ENCODE measurements at regions not wholly inside any gene's neighbourhood (a gene's known extent, or its start where the extent isn't known, plus 50 kb on each side); places are given as distances from the start of the nearest gene placed in this dataset.

DNA sequence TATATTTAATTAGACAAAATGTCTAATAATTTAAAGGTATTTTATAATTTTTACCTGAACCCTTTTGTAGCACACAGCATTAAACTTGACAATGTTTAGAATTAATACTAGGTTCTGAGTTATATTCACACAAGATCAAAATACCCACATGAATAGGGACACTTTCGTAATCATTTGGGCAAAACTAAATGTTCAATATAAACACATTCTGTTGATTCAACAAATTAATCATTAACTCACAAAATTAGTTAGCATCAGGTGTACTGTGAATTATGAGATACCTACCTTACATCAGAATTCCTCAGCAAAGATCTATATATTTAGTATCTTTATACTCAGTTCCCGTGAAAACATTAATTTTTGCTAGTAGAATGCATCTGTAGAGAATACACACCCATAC, 481.5 kb upstream of the MANEA start:
- Histone ChIP-seq H3K4me1 (ENCODE audit: control insufficient read depth, insufficient read depth, low read length) (no peaks in the 10 kb centered on the region), H3K27ac (ENCODE audit: low read length) (no peak overlapping the region), H3K9me3 (ENCODE audit: control insufficient read depth, low read depth, low read length) (no peaks in the 10 kb centered on the region), H3K36me3 (ENCODE audit: control insufficient read depth, insufficient read depth, low read length) (no peaks in the 10 kb centered on the region), H3K27me3 (ENCODE audit: control insufficient read depth, insufficient read depth, low read length) (no peaks in the 10 kb centered on the region), H3K4me3 (ENCODE audit: low read length) (no peak overlapping the region)
- no CpG with 5 or more reads among the region's 2 CpGs for WGBS (ENCODE audit: insufficient coverage, low lambda C conversion rate)
- DNase-seq = no peak

DNA sequence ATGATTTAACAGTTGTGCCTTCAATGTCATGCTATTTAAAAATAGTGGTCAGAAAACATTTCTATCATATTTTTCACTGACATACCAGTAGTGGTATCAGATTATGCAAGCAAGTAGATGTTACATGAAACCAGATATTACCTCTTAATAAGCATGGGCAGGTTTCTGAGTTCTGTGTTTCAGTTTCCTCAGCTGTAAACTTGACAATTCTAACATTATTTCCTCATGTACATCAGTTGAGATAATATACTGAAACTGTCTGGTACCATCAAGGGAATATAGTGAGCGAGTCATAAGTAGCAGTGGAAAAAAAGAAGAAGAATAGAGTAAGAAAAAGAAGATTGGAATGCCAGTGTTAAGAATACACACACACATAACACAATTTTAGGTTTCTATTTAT, 477.9 kb upstream of the MANEA start:
- Histone ChIP-seq H3K27ac (ENCODE audit: low read length) (no peak overlapping the region), H3K4me3 (ENCODE audit: low read length) (no peak overlapping the region), H3K4me1 (ENCODE audit: control insufficient read depth, insufficient read depth, low read length) (no peaks in the 10 kb centered on the region), H3K36me3 (ENCODE audit: control insufficient read depth, insufficient read depth, low read length) (no peaks in the 10 kb centered on the region), H3K9me3 (ENCODE audit: control insufficient read depth, low read depth, low read length) (no peaks in the 10 kb centered on the region), H3K27me3 (ENCODE audit: control insufficient read depth, insufficient read depth, low read length) (no peaks in the 10 kb centered on the region)
- DNase-seq = no peak
- WGBS (ENCODE audit: insufficient coverage, low lambda C conversion rate) = 78% methylated on average over 1 of the region's 1 CpG

DNA sequence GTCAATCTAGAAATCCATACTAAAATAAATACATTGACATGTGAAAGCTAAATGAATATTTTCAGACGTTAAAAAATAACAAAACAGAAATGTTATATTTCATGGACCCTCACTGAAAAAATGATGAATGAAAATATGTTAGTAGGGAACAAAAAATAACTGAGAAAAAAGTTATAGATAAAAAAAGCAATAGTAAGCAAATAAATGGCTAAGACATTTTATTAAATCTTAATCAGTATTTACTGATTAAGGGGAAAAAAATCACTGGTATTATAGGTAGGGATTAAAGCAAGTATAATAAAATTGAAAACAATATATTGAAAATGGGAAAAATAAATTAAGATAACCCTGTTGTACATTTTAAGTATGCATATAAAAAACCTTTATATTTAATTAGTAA, 468.1 kb upstream of the MANEA start:
- no peaks in the 10 kb centered on the region for H3K9me3 ChIP-seq (ENCODE audit: control insufficient read depth, low read depth, low read length)
- H3K36me3 ChIP-seq (ENCODE audit: control insufficient read depth, insufficient read depth, low read length) = no peaks in the 10 kb centered on the region
- WGBS (ENCODE audit: insufficient coverage, low lambda C conversion rate) = 83% methylated on average over 1 of the region's 1 CpG
- DNase-seq = no peak
- H3K27ac ChIP-seq (ENCODE audit: low read length) = no peak overlapping the region
- no peaks in the 10 kb centered on the region for H3K27me3 ChIP-seq (ENCODE audit: control insufficient read depth, insufficient read depth, low read length)
- no peaks in the 10 kb centered on the region for H3K4me1 ChIP-seq (ENCODE audit: control insufficient read depth, insufficient read depth, low read length)
- no peak overlapping the region for H3K4me3 ChIP-seq (ENCODE audit: low read length)

DNA sequence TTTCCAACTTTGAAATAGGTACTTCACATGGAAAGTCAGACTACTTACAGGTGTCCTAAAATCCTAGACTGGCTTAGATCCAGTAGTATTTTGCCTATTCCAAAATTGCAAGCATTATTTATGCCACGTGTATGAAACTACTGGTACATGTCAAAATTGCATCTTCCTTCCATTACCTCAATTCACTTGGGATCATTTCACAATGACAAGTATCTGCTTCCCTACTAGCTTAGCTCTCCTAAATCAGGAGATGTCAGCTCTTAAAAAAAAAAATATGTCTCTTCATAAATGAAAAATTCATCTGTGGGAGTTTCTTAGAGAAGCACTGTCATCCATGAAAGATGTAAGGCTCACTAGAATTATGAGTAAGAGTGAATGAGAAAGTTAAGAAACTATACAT, 466.6 kb upstream of the MANEA start:
- no peaks in the 10 kb centered on the region for H3K27me3 ChIP-seq (ENCODE audit: control insufficient read depth, insufficient read depth, low read length)
- H3K36me3 ChIP-seq (ENCODE audit: control insufficient read depth, insufficient read depth, low read length) = no peaks in the 10 kb centered on the region
- H3K4me1 ChIP-seq (ENCODE audit: control insufficient read depth, insufficient read depth, low read length) = no peaks in the 10 kb centered on the region
- H3K9me3 ChIP-seq (ENCODE audit: control insufficient read depth, low read depth, low read length) = no peaks in the 10 kb centered on the region
- H3K27ac ChIP-seq (ENCODE audit: low read length) = no peak overlapping the region
- WGBS (ENCODE audit: insufficient coverage, low lambda C conversion rate) = no CpG with 5 or more reads among the region's 1 CpG
- no peak overlapping the region for H3K4me3 ChIP-seq (ENCODE audit: low read length)
- DNase-seq = no peak

DNA sequence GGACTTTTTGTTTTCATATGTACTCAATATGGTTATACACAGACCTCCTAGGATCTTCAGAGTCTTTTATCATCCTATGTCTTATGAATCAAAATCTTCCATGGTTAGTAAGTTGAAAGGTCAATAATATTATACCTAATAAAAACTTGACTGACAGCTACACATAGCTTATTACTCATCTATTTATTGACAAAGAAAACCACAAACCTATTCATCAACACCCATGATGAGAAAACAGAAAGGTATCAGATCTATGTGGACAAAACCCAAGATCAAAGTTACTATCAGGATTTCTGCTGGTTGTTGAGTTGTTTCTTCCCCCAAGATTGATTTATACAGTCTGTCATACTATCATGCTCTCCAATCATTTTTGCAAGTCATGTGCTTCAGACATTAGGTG, 460.1 kb upstream of the MANEA start:
- Histone ChIP-seq H3K27ac (ENCODE audit: low read length) (no peak overlapping the region), H3K4me3 (ENCODE audit: low read length) (no peak overlapping the region), H3K4me1 (ENCODE audit: control insufficient read depth, insufficient read depth, low read length) (no peaks in the 10 kb centered on the region), H3K9me3 (ENCODE audit: control insufficient read depth, low read depth, low read length) (no peaks in the 10 kb centered on the region), H3K36me3 (ENCODE audit: control insufficient read depth, insufficient read depth, low read length) (no peaks in the 10 kb centered on the region), H3K27me3 (ENCODE audit: control insufficient read depth, insufficient read depth, low read length) (no peaks in the 10 kb centered on the region)
- no peak for DNase-seq

DNA sequence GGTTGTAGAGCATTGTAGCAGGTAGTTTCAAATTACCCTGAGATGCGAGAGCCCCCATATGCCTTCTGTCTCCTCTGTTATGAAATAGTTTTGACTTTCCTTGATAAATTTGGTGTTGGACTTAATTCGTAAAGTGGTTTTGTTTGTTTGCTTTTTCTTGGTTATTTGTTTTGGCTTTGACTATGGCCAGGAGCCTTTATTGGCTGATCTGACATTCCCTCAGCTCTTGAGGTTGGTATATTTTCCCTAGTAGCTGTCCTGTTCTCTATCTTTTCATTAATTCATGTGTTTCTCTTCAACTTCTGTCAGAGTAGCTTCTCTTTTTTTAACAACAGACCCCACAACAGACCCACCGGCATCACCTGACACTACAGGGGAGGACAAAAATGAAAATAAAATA, 457.4 kb upstream of the MANEA start:
- no peaks in the 10 kb centered on the region for H3K36me3 ChIP-seq (ENCODE audit: control insufficient read depth, insufficient read depth, low read length)
- H3K27me3 ChIP-seq (ENCODE audit: control insufficient read depth, insufficient read depth, low read length) = no peaks in the 10 kb centered on the region
- H3K4me3 ChIP-seq (ENCODE audit: low read length) = no peak overlapping the region
- no peaks in the 10 kb centered on the region for H3K9me3 ChIP-seq (ENCODE audit: control insufficient read depth, low read depth, low read length)
- no peak for DNase-seq
- no peak overlapping the region for H3K27ac ChIP-seq (ENCODE audit: low read length)
- no peaks in the 10 kb centered on the region for H3K4me1 ChIP-seq (ENCODE audit: control insufficient read depth, insufficient read depth, low read length)
- 100% methylated on average over 1 of the region's 3 CpGs for WGBS (ENCODE audit: insufficient coverage, low lambda C conversion rate)

DNA sequence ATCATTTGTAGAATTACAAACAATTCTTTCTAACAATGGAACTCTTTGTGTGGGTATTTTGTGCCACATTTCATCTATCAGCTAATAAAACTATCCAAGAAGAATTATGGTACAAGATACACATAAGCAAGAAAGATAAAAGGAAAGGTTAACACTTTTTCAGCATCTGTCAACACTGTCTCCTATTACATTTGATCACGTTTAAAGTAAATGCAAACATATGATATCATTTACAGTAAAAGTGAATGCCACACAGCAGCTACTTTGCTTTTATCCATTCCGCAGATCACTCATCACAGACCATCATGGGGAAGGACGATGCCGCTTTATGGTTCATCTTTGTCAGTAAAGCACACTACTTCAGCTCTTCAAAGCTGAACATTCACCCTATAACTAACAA, 456.4 kb upstream of the MANEA start:
- Histone ChIP-seq H3K27ac (ENCODE audit: low read length) (no peak overlapping the region), H3K36me3 (ENCODE audit: control insufficient read depth, insufficient read depth, low read length) (no peaks in the 10 kb centered on the region), H3K4me3 (ENCODE audit: low read length) (no peak overlapping the region), H3K27me3 (ENCODE audit: control insufficient read depth, insufficient read depth, low read length) (no peaks in the 10 kb centered on the region), H3K4me1 (ENCODE audit: control insufficient read depth, insufficient read depth, low read length) (no peaks in the 10 kb centered on the region), H3K9me3 (ENCODE audit: control insufficient read depth, low read depth, low read length) (no peaks in the 10 kb centered on the region)
- WGBS (ENCODE audit: insufficient coverage, low lambda C conversion rate) = no CpG with 5 or more reads among the region's 4 CpGs
- no peak for DNase-seq

DNA sequence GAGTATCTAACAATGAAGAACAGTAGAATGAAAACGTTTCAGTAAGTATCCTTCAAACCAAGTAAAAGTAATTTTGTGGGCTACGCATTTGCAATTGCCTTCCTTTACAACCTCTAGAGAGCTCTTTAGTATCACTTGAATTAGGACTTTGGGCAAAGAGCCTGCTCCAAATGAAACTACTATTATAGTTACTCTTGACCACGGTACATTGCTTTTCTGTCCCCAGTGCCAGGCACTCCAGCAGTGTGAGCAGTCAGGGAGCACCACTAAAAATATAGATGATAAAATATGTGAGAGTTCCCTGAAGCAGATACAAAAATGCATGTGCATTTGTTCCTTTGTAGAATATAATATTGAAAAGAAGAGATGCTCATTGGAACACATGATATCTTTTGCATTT, 450.1 kb upstream of the MANEA start:
- no peaks in the 10 kb centered on the region for H3K36me3 ChIP-seq (ENCODE audit: control insufficient read depth, insufficient read depth, low read length)
- H3K4me1 ChIP-seq (ENCODE audit: control insufficient read depth, insufficient read depth, low read length) = no peaks in the 10 kb centered on the region
- no peaks in the 10 kb centered on the region for H3K27me3 ChIP-seq (ENCODE audit: control insufficient read depth, insufficient read depth, low read length)
- 100% methylated on average over 1 of the region's 3 CpGs for WGBS (ENCODE audit: insufficient coverage, low lambda C conversion rate)
- no peak overlapping the region for H3K4me3 ChIP-seq (ENCODE audit: low read length)
- DNase-seq = no peak
- no peak overlapping the region for H3K27ac ChIP-seq (ENCODE audit: low read length)
- no peaks in the 10 kb centered on the region for H3K9me3 ChIP-seq (ENCODE audit: control insufficient read depth, low read depth, low read length)

DNA sequence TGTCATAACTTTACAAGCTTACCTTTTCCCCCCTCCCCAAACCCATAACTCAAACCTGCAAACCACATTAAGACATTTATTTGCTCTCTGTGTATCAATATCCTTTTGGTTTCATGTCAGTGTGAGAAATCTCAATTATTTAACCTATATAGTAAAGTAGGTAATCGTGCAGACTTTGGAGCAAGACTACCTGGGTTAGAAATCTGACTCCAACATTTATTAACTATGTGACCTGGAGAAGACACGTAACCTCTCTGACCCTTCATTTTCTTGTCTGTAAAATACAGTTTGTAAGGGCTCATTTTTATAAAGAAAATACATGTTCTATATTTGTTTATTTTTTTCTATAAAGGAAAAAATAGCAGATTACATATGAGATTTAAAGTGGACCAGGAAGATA, 448.9 kb upstream of the MANEA start:
- no peak for DNase-seq
- H3K4me1 ChIP-seq (ENCODE audit: control insufficient read depth, insufficient read depth, low read length) = no peaks in the 10 kb centered on the region
- H3K4me3 ChIP-seq (ENCODE audit: low read length) = no peak overlapping the region
- WGBS (ENCODE audit: insufficient coverage, low lambda C conversion rate) = 83% methylated on average over 1 of the region's 2 CpGs
- H3K36me3 ChIP-seq (ENCODE audit: control insufficient read depth, insufficient read depth, low read length) = no peaks in the 10 kb centered on the region
- H3K9me3 ChIP-seq (ENCODE audit: control insufficient read depth, low read depth, low read length) = no peaks in the 10 kb centered on the region
- no peak overlapping the region for H3K27ac ChIP-seq (ENCODE audit: low read length)
- H3K27me3 ChIP-seq (ENCODE audit: control insufficient read depth, insufficient read depth, low read length) = no peaks in the 10 kb centered on the region

DNA sequence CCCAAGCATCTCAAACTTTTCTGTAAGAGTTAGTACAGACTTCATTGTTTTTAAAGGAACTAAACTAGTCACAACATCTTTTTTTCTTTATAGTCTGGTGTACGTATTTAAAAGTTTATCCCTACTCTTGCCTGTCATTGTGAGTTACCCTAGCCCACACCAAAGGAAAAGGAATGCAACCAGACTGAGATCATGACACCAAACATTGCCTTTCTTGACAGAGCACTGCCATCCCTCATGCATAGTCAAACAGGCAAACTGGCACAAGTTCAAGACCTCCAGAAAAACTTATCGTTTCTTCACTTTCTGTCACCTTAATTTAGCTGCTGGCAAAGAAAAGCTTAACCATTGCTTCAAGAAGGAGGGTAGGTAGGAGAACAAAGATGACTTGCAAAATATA, 448.4 kb upstream of the MANEA start:
- Histone ChIP-seq H3K27ac (ENCODE audit: low read length) (no peak overlapping the region), H3K4me1 (ENCODE audit: control insufficient read depth, insufficient read depth, low read length) (no peaks in the 10 kb centered on the region), H3K36me3 (ENCODE audit: control insufficient read depth, insufficient read depth, low read length) (no peaks in the 10 kb centered on the region), H3K4me3 (ENCODE audit: low read length) (no peak overlapping the region), H3K27me3 (ENCODE audit: control insufficient read depth, insufficient read depth, low read length) (no peaks in the 10 kb centered on the region), H3K9me3 (ENCODE audit: control insufficient read depth, low read depth, low read length) (no peaks in the 10 kb centered on the region)
- DNase-seq = no peak
- no CpG with 5 or more reads among the region's 2 CpGs for WGBS (ENCODE audit: insufficient coverage, low lambda C conversion rate)

DNA sequence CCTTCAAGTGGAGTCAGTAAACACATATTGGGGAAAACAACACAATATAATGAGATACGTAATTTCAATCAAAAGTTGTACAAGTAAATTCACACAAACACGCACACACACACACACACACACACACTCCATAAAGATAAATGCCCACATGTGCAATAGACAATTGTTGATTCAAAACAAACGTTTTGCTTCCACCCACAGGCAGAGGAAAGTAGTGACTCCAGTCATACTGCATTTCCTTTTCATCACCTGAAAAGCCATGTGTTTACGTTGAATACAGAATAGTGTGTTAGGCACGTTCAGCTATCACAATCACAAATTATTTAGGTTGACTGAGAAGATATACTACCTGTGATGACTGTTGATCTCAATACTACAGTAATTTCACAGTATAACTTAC, 443.8 kb upstream of the MANEA start:
- no peak for DNase-seq
- Histone ChIP-seq H3K27ac (ENCODE audit: low read length) (no peak overlapping the region), H3K4me1 (ENCODE audit: control insufficient read depth, insufficient read depth, low read length) (no peaks in the 10 kb centered on the region), H3K9me3 (ENCODE audit: control insufficient read depth, low read depth, low read length) (no peaks in the 10 kb centered on the region), H3K27me3 (ENCODE audit: control insufficient read depth, insufficient read depth, low read length) (no peaks in the 10 kb centered on the region), H3K4me3 (ENCODE audit: low read length) (no peak overlapping the region), H3K36me3 (ENCODE audit: control insufficient read depth, insufficient read depth, low read length) (no peaks in the 10 kb centered on the region)
- WGBS (ENCODE audit: insufficient coverage, low lambda C conversion rate) = no CpG with 5 or more reads among the region's 5 CpGs

Measured in large intestine (tissue), 3 donors.